GM21515 (cell line): ENCODE measurements at regions not wholly inside any gene's neighbourhood (a gene's known extent, or its start where the extent isn't known, plus 50 kb on each side); places are given as distances from the start of the nearest gene placed in this dataset.

Source experiments
- ATAC-seq: cut with Tn5 transposase; IDR thresholded peaks from one replicate; pipeline ENCODE4 v1.9.1; 2021; ENCODE audit not compliant: unreplicated experiment

GRCh38 chr6:14317387-14317970 is 199.9 kb downstream of the CD83 start:
- ATAC-seq = no peak

GRCh38 chr6:14320332-14320731 is 202.8 kb downstream of the CD83 start:
- no peak for ATAC-seq

- ATAC-seq = no peak
Measured at GRCh38 chr6:14321992-14322772, 204.6 kb downstream of the CD83 start.

GRCh38 chr6:14322841-14323240 is 205.3 kb downstream of the CD83 start:
- no peak for ATAC-seq

- no peak for ATAC-seq
Measured at GRCh38 chr6:14326774-14327173, 209.2 kb downstream of the CD83 start.

- no peak for ATAC-seq
Measured at GRCh38 chr6:14328163-14328562, 210.6 kb downstream of the CD83 start.

- no peak for ATAC-seq
Measured at GRCh38 chr6:14333556-14334305, 216.2 kb downstream of the CD83 start.

GRCh38 chr6:14335071-14335470 is 217.5 kb downstream of the CD83 start:
- no peak for ATAC-seq

- ATAC-seq = no peak
Measured at GRCh38 chr6:14337152-14337551, 219.6 kb downstream of the CD83 start.

- no peak for ATAC-seq
Measured at GRCh38 chr6:14339172-14339571, 221.6 kb downstream of the CD83 start.

- no peak for ATAC-seq
Measured at GRCh38 chr6:14339711-14340584, 222.4 kb downstream of the CD83 start.

- ATAC-seq = no peak
Measured at GRCh38 chr6:14344486-14344885, 226.9 kb downstream of the CD83 start.

- no peak for ATAC-seq
Measured at GRCh38 chr6:14348389-14348788, 230.8 kb downstream of the CD83 start.

- no peak for ATAC-seq
Measured at GRCh38 chr6:14349507-14349906, 231.9 kb downstream of the CD83 start.

- ATAC-seq = no peak
Measured at GRCh38 chr6:14350210-14350609, 232.6 kb downstream of the CD83 start.

- ATAC-seq = no peak
Measured at GRCh38 chr6:14353281-14353680, 235.7 kb downstream of the CD83 start.

GRCh38 chr6:14353798-14354197 is 236.2 kb downstream of the CD83 start:
- no peak for ATAC-seq

GRCh38 chr6:14354919-14355572 is 237.5 kb downstream of the CD83 start:
- ATAC-seq = no peak

- no peak for ATAC-seq
Measured at GRCh38 chr6:14359438-14359837, 241.9 kb downstream of the CD83 start.

GRCh38 chr6:14360565-14360964 is 243.0 kb downstream of the CD83 start:
- no peak for ATAC-seq

GRCh38 chr6:14361297-14361696 is 243.7 kb downstream of the CD83 start:
- no peak for ATAC-seq
